Sigmoid colon (tissue), 6 donors: ENCODE measurements at regions not wholly inside any gene's neighbourhood (a gene's known extent, or its start where the extent isn't known, plus 50 kb on each side); places are given as distances from the start of the nearest gene placed in this dataset.

Experiments
- DNase-seq: peaks from one replicate; pipeline ENCODE4 v3.0.0-alpha.2; 2019
- H3K27ac ChIP-seq, 4 donors: fragments of 200-600 bp; sonication (generic); one replicate each; pipeline ENCODE4 v1.5.1; 2016 to 2019; ENCODE audit warnings: mild to moderate bottlenecking in 1 of 4
- H3K27me3 ChIP-seq, 3 donors: fragments of 200-600 bp; sonication (generic); one replicate each; pipeline ENCODE4 v1.5.1; 2019; ENCODE audit warnings: mild to moderate bottlenecking in 1 of 3
- H3K36me3 ChIP-seq, 4 donors: fragments of 200-600 bp; sonication (generic); one replicate each; pipeline ENCODE4 v1.5.1; 2016 to 2019
- H3K4me1 ChIP-seq, 4 donors: fragments of 200-600 bp; sonication (generic); one replicate each; pipeline ENCODE4 v1.5.1; 2017 to 2019
- H3K4me3 ChIP-seq, 4 donors: fragments of 200-600 bp; sonication (generic); one replicate each; pipeline ENCODE4 v1.5.1; 2017 to 2019; ENCODE audit warnings: mild to moderate bottlenecking in 2 of 4, moderate library complexity in 1 of 4
- H3K9me3 ChIP-seq, 4 donors: fragments of 200-600 bp in 3 of 4; sonication (generic) in 3 of 4; one replicate each; pipeline versions ENCODE4 v1.5.1 to v1.6.1; 2013 to 2019
- CTCF ChIP-seq, 4 experiments: fragments of 450-650 bp in 3 of 4; fragments of 200-600 bp in 1 of 4; IDR thresholded peaks; one replicate each; pipeline ENCODE4 v1.5.1; 2016 to 2019; ENCODE audit warnings: antibody characterized with exemption in 4 of 4, mild to moderate bottlenecking in 3 of 4, moderate library complexity in 2 of 4
- EP300 ChIP-seq, 4 donors: sonication (generic); formaldehyde crosslinking; IDR thresholded peaks; one replicate each; pipeline ENCODE4 v1.6.1; 2017; ENCODE audit warnings: antibody characterized with exemption in 4 of 4
- POLR2A ChIP-seq, 2 donors: fragments of 450-650 bp; IDR thresholded peaks; one replicate each; pipeline ENCODE4 v1.6.1; 2016; ENCODE audit warnings: antibody characterized with exemption in 2 of 2, mild to moderate bottlenecking in 2 of 2, moderate library complexity in 2 of 2
- POLR2AphosphoS5 ChIP-seq, 4 donors: sonication (generic); formaldehyde crosslinking; IDR thresholded peaks; one replicate each; pipeline ENCODE4 v1.6.1; 2017; ENCODE audit warnings: antibody characterized with exemption in 4 of 4
- WGBS, 2 donors: extraction: QIAGEN DNeasy Blood & Tissue Kit; methylation state at CpG; one replicate each; pipeline ENCODE4 v1.1.7; 2013; 5-methylcytosine and 5-hydroxymethylcytosine counted together
- intact Hi-C: fragments of 100-400 bp; cut with DNase I; formaldehyde crosslinking; loops from one replicate; pipeline ENCODE4 v1.15.1; 2023
- donor health status: healthy with polysubstance abuse.
- donor health status: healthy.

GRCh38 chr5:53364061-53364460, 116.4 kb upstream of the FST start:
- no peaks in the 10 kb centered on the region for H3K4me1 ChIP-seq
- no peaks in the 10 kb centered on the region for H3K27me3 ChIP-seq
- intact Hi-C loops, result no loop called here
- WGBS, 2 donors, result 63 to 66% methylated on average over 3 of the region's 3 CpGs
- H3K36me3 ChIP-seq, result no peaks in the 10 kb centered on the region
- H3K27ac ChIP-seq, result no peak overlapping the region
- H3K9me3 ChIP-seq, result no peaks in the 10 kb centered on the region
- TF ChIP-seq EP300 (IDR thresholded peaks at IDR 0.05) (no peak), POLR2A (IDR thresholded peaks at IDR 0.05) (no peak), CTCF (IDR thresholded peaks at IDR 0.05) (no peak), POLR2AphosphoS5 (IDR thresholded peaks at IDR 0.05) (no peak)
- no peak overlapping the region for H3K4me3 ChIP-seq
- DNase-seq, result no peak

- Histone ChIP-seq H3K9me3 (no peaks in the 10 kb centered on the region), H3K27me3 (no peaks in the 10 kb centered on the region), H3K27ac (no peak overlapping the region), H3K4me1 (no peaks in the 10 kb centered on the region), H3K36me3 (no peaks in the 10 kb centered on the region), H3K4me3 (no peak overlapping the region)
- TF ChIP-seq POLR2AphosphoS5 (IDR thresholded peaks at IDR 0.05), result no peak
- TF ChIP-seq EP300 (IDR thresholded peaks at IDR 0.05), result no peak
- TF ChIP-seq CTCF (IDR thresholded peaks at IDR 0.05), result no peak
- TF ChIP-seq POLR2A (IDR thresholded peaks at IDR 0.05), result no peak
- intact Hi-C loops, result no loop called here
- no peak for DNase-seq
- 85 to 90% methylated on average over 5 of the region's 5 CpGs for WGBS, 2 donors
Observed at GRCh38 chr5:53366245-53366644, 114.2 kb upstream of the FST start.

GRCh38 chr5:53367727-53368126, 112.7 kb upstream of the FST start:
- no peak for DNase-seq
- Histone ChIP-seq H3K9me3 (no peaks in the 10 kb centered on the region), H3K27ac (no peak overlapping the region), H3K4me1 (no peaks in the 10 kb centered on the region), H3K27me3 (no peaks in the 10 kb centered on the region), H3K4me3 (no peak overlapping the region), H3K36me3 (no peaks in the 10 kb centered on the region)
- TF ChIP-seq POLR2A (IDR thresholded peaks at IDR 0.05) (no peak), EP300 (IDR thresholded peaks at IDR 0.05) (no peak), CTCF (IDR thresholded peaks at IDR 0.05) (no peak), POLR2AphosphoS5 (IDR thresholded peaks at IDR 0.05) (no peak)
- intact Hi-C loops, result no loop called here
- WGBS, 2 donors, result 93 to 96% methylated on average over 1 of the region's 1 CpG

GRCh38 chr5:53368516-53368915, 111.9 kb upstream of the FST start:
- no peaks in the 10 kb centered on the region for H3K36me3 ChIP-seq
- peaks cover 0 to 2% (median 0%) of the 10 kb centered on the region in 4 donors for H3K9me3 ChIP-seq
- DNase-seq, result no peak
- H3K4me1 ChIP-seq, result no peaks in the 10 kb centered on the region
- intact Hi-C loops, result no loop called here
- H3K27me3 ChIP-seq, result no peaks in the 10 kb centered on the region
- 29 to 47% methylated on average over 1 of the region's 1 CpG for WGBS, 2 donors
- H3K27ac ChIP-seq, result no peak overlapping the region
- H3K4me3 ChIP-seq, result no peak overlapping the region
- TF ChIP-seq CTCF (IDR thresholded peaks at IDR 0.05) (no peak), POLR2AphosphoS5 (IDR thresholded peaks at IDR 0.05) (no peak)

GRCh38 chr5:53368966-53369605, 111.3 kb upstream of the FST start:
- peaks cover 0 to 2% (median 0%) of the 10 kb centered on the region in 4 donors for H3K9me3 ChIP-seq
- WGBS, 2 donors, result 84 to 89% methylated on average over 2 of the region's 2 CpGs
- no peak overlapping the region for H3K27ac ChIP-seq
- H3K27me3 ChIP-seq, result no peaks in the 10 kb centered on the region
- no peaks in the 10 kb centered on the region for H3K4me1 ChIP-seq
- TF ChIP-seq POLR2AphosphoS5 (IDR thresholded peaks at IDR 0.05) (no peak), CTCF (IDR thresholded peaks at IDR 0.05) (no peak), POLR2A (IDR thresholded peaks at IDR 0.05) (no peak), EP300 (IDR thresholded peaks at IDR 0.05) (no peak)
- H3K4me3 ChIP-seq, result no peak overlapping the region
- intact Hi-C loops, result no loop called here
- DNase-seq, result no peak
- no peaks in the 10 kb centered on the region for H3K36me3 ChIP-seq
